NCI-H1105 (cell line): ENCODE measurements at regions not wholly inside any gene's neighbourhood (a gene's known extent, or its start where the extent isn't known, plus 50 kb on each side); places are given as distances from the start of the nearest gene placed in this dataset.
"Not testable (repeated sequence)": the region's sequence is repeated elsewhere in the genome, so short reads cannot be mapped to it uniquely, and the experiment has no call there.

Source experiments
- DNase-seq: peaks from one replicate; lab custom pipeline; 2025; lab: John Stamatoyannopoulos, UW

GRCh38 chr9:108445431-108446071, 410.2 kb downstream of the ACTL7B start:
- no peak for DNase-seq

- DNase-seq = peak; percentile 85
These were observed 411.1 kb downstream of the ACTL7B start for GRCh38 chr9:108444400-108445358.

GRCh38 chr9:108443741-108444140, 412.0 kb downstream of the ACTL7B start:
- no peak for DNase-seq

- DNase-seq = no peak
These were observed 412.7 kb downstream of the ACTL7B start for GRCh38 chr9:108443019-108443633.

GRCh38 chr9:108442627-108443018, 413.2 kb downstream of the ACTL7B start:
- DNase-seq = no peak

GRCh38 chr9:108441726-108442125, 414.1 kb downstream of the ACTL7B start:
- no peak for DNase-seq

- DNase-seq = no peak
These were observed 414.5 kb downstream of the ACTL7B start for GRCh38 chr9:108441251-108441650.

- no peak for DNase-seq
These were observed 415.8 kb downstream of the ACTL7B start for GRCh38 chr9:108439947-108440346.

- DNase-seq = no peak
These were observed 418.1 kb downstream of the ACTL7B start for GRCh38 chr9:108437656-108438055.

GRCh38 chr9:108436448-108436847, 419.3 kb downstream of the ACTL7B start:
- no peak for DNase-seq

GRCh38 chr9:108434502-108434901, 421.3 kb downstream of the ACTL7B start:
- no peak for DNase-seq

GRCh38 chr9:108434036-108434435, 421.8 kb downstream of the ACTL7B start:
- no peak for DNase-seq

- DNase-seq = no peak
These were observed 425.1 kb downstream of the ACTL7B start for GRCh38 chr9:108430655-108431054.

GRCh38 chr9:108427751-108428150, 428.0 kb downstream of the ACTL7B start:
- no peak for DNase-seq

GRCh38 chr9:108426421-108426940, 429.3 kb downstream of the ACTL7B start:
- DNase-seq = not testable (repeated sequence)

GRCh38 chr9:108423433-108423832, 432.4 kb downstream of the ACTL7B start:
- no peak for DNase-seq

- no peak for DNase-seq
These were observed 436.4 kb downstream of the ACTL7B start for GRCh38 chr9:108419379-108419778.

- no peak for DNase-seq
These were observed 438.1 kb downstream of the ACTL7B start for GRCh38 chr9:108417726-108418125.

- no peak for DNase-seq
These were observed 438.5 kb downstream of the ACTL7B start for GRCh38 chr9:108417312-108417711.

- DNase-seq = no peak
These were observed 439.5 kb downstream of the ACTL7B start for GRCh38 chr9:108416324-108416723.

- no peak for DNase-seq
These were observed 442.0 kb downstream of the ACTL7B start for GRCh38 chr9:108413809-108414208.

- no peak for DNase-seq
These were observed 443.0 kb downstream of the ACTL7B start for GRCh38 chr9:108412755-108413154.

GRCh38 chr9:108411632-108412031, 444.2 kb downstream of the ACTL7B start:
- DNase-seq = no peak
